ENCODE measurements at regions not wholly inside any gene's neighbourhood (a gene's known extent, or its start where the extent isn't known, plus 50 kb on each side); places are given as distances from the start of the nearest gene placed in this dataset.

DNA sequence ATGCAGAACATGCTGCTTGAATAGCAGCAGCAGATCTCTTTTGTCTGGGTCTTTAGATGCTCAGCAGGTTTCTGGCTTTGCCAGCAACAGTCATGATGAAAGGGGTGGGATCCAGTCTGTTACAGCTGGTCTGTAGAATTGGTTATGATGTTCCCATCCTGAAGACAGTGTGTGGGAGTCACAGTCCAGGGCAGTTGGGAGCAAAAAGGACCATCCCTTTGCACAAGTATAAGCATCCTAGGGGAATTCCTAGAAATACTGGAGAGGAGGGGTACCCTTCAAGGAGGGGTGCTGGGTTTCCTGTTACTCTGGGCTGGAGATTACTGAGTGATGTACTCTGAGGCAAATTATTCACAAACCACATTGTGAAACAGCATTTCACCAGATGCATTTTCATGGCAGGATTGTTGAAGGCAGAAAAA, 119.9 kb upstream of the RND3 start:
- DNase-seq, result no peak

DNA sequence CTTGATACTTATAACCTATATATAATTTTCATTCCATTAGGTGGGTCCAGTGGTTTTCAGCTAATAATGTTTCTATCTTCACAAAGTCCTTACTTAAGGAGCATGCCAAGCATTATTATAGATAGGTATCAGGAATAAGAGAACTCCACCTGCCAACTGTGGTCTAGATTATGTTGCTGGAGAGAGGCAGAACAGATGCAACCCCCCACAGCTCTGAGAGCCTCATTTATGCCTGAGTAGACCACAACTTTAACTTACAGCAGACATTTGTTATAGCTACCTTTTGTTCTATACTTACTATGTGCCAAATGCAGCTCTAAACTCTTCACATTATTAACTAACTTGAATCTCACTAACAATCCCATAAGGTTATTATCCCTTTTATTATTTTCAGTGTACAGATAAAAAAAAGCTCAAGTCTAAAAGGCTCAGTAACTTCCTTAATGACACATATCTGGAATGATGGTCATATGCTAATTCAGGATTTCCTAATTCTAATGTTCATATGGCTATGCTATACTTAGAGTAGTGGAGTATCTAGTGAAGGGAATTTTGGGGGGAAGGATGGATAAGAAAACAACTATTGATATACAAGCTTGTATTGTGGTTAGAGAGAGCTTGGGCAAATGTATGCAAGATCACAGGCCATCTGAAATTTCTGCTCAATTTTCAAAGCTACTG, 119.1 kb upstream of the RND3 start:
- no peak for DNase-seq

DNA sequence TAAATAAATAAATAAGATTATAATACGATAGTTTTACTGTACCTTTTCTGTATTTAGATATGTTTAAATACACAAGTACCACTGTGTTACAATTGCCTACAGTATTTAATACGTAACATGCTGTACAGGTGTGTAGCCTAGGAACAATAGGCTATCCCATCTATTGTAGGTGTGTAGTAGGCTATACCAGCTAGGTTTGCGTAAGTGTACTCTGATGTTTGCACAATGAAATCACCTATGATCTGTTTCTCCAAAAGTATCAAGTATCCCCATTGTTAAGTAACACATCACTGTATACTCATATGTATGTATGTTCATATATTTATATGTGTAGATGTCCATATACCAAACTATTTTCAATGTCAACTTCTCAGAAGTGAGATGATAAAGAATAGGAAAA, 118.2 kb upstream of the RND3 start:
- no peak for DNase-seq

DNA sequence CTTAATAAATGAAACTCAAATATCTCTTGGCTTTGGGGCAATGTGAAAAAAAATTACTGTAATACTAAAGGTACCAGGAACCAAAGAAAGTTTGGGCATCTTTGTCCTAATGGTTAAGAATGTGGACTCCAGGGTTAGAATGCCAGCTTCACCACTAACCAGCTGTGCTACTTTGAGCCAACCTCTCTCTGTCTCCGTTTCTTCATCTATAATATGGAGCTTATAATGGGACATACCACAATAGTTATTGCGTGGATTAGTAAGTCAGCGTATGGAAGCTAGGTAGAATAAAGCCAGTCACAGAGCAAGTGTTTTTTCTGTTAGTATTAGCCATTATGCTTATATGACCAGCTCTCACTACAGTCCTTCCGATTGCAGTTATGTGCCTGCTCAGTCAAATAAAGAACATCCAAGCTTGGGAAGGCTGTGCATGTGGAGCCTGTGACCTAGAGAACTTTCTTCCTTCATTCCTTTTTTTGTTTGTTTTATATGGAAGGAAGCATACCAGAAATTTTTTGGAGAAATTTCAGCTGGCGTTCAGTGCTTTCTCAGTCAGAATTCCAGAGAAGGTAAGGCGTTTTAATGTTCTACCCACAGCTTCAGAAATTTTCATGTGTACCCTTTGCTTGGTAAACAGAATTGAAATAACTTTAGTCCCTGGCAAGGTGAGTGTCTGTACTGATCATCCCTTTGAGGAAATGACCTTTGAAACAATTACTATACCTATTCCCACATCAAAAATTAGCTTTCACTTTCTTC, 114.0 kb upstream of the RND3 start:
- no peak for DNase-seq

DNA sequence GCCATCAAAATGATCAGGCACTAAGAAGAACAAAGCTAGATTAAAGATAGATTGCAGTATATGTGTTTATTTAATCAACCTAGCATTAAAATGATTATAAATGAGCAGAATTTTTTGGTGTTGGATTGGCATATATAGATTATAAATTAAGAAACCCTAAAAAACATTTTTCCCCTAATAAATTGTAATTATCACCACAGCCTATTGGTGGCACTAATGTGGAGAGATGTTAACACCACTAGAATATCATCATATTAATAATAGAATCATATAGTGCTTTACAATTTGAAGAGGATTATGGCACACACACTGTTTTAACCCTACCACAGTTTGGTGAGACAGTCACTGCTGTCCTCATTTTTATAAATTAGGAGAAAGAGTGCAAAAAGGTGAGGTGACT, 112.4 kb upstream of the RND3 start:
- no peak for DNase-seq

DNA sequence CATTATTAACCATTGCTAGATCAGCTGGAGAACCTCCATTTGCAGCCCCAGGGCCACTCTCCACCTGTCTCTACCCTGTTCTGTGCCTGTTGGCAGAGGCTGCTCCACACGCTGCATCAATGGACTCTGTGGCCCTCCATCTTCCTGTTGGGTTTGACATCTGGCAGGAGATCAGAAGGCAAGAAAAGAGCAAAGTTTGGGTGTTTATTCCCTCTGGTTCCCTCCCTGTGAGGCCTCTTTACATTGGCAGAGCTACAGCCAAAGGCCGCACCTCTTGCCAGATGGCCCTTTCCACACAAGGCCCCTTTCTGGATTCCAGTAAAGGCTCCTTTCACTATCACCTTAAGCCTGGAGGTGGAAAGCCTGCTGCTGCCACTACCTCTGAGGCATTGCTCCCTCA, 110.9 kb upstream of the RND3 start:
- no peak for DNase-seq

DNA sequence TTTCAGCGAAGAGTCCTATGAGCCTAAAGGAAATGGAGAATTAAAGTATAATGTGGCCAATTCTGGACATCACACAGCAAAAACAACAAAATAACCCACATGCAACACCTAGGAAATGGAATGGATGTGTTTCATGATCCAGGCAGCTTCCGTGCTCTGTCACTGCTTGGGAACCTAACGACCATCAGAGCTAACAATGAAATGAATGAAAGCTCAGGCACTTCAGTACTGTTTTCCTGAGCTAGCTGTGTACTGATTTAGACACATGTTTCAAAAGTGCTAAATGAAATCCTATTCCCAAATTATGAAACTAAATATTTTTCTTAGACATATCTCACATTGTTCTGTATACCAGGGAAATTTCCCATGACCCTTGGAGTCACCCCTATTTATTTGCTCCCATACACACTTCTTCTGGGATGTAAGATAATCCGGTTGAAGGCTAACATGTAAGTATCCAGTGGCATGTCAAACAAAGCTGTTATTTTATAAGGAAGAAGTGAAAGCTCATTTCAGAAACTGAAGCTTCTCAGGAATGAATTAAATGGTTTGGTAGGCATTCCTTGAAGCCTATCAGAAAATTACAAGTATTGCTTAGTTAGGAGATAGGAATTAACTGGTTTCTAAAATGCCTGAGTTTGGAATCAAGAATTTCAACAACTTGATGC, 108.5 kb upstream of the RND3 start:
- no peak for DNase-seq

DNA sequence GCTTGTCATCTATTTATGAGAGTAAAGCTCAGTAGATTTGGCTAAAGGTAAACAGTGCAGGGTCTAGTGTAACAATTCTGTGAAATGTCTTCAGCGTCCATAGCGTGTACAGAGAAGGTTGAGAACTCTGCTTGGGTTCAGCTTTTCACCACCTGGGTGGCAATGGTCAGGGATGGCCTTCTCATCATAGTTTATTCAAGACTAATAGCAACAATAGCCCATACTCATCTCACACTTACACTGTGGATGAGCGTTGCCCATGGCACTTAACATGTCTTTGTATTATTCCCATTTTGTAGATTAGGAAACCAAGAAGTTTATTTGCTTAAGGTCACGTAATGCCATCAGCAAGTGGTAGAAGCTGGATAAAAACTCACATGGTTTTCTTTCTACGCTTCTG, 106.8 kb upstream of the RND3 start:
- no peak for DNase-seq

DNA sequence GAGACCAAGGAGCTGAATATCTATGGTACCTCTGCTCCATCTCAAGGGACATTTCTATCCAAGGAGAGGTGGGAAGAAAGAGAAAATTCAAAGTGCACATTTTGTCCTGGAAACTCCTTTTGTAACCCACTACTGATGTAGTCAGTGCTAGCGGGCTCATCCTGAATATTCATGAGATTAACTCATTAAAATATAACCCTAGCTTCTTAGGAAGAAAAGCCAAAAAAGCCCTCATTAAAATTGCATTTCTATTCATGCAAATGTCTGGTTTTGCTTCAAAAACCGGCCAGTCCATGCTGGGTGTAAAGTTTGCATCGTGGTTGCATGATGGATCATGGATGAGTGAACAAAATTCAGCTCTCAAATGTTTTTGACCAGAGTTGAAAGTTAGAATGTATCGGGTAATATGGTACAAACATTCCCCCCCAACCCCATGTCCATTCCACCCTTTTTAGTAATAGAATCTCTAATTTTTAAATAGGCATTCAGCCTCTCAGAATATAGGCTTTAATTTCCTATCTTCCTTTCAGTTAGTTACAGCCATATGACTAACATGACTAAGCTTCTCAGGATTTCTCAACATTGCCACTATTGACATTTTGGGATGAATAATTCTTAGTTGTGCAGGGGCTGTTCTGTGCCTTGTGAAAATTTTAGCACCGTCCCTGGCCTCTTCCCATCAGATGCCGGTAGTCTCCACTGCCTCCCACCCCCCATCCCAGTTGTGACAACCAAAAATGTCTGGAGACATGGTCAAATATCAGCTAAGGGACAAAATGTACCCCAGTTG, 104.2 kb upstream of the RND3 start:
- DNase-seq, result no peak

DNA sequence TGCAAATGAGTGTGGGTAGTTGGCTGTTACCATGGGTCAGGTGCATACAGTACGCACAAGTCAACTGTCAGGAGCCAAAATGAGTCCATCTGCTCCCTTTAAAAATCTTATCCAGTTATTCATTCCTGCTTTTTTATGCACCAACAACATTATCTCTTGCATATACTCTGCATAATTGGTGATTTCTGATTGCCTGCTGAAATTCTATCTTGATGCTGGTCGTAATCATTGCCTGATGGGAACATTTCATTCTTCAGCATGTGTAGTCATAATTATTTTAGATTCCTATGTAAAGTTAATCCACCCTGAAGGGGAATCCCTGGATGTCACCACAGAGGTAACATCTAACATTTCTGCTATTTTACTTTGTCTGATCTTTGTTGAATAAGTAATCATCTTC, 102.2 kb upstream of the RND3 start:
- DNase-seq, result no peak

DNA sequence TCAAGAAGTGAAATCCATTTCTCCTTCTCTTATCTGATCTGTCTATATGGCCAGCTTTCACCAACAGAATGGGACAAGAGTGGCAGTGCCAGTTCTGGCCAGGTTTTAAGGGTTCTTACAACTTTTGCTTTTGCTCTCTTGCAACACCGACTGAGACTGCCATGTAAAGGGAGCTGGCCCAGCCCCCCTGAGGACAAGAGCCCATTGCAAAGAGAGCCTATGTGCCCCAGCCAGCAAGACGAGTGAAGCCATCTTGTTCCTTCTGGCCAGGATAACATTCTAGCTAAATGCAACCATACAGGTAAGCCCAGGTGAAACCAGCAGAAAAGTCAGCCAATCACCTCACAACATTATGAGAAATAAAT, 101.0 kb upstream of the RND3 start:
- no peak for DNase-seq

DNA sequence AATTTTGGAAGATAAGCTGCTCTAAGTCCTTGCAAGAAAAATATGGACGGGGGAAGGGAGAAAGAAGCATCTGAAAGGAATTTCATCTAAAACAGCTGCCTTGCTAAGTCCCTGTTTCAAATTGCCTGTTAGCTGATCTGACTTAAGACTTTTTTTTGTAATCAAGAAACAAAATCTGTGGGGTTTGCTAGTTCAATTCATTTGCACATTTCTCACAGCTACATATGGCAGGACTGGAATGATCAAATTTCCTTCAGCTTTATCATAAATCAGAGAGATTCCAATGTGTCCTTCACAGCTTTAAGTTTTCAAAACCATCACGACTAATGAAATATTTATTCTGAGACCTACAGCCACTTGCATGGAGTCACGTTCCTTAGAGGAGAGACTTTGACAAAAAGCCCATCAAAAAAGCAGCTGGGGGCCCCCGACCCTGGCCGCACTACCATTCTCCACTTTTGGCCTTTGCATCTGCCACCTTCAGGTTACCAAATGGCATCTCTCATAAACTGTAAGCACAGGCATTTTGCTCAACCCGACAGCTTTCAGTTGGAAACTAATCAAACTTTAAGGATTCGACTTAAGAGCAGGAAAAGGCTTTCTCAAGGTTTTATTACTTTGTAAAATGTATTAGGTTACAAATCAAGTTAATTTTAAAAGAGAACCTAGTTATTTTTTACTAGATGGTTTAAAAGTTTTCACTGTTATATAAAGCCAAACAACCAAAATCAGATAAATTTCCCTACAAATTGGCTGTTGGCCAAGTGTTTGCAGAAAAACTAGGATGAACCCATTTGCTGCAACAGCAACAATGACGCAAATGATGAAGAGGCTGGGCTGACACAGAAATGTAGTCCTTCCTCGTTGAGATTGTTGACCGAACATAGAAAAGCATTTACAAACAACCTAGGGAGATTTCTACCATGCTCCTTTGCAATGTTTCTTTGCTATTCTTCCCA, 100.4 kb upstream of the RND3 start:
- DNase-seq, result no peak

DNA sequence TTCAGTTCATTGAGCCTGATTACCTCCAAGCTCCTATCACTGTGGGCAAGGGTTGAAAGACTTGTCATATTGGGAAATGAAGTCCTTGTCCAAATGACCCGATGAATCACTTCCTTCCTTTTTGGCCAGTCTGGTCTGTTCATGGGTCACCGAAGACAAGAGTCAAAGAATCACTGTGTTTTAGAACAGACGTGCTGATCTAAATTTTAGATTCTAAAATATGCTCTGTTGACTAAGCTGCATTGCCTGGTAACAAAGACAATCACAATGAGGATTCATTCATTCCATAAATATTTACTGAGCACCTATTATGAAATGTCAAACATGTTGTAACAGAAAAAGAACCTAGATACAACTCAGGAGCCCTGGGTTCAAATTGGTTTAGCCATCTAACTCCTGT, 99.4 kb upstream of the RND3 start:
- no peak for DNase-seq

DNA sequence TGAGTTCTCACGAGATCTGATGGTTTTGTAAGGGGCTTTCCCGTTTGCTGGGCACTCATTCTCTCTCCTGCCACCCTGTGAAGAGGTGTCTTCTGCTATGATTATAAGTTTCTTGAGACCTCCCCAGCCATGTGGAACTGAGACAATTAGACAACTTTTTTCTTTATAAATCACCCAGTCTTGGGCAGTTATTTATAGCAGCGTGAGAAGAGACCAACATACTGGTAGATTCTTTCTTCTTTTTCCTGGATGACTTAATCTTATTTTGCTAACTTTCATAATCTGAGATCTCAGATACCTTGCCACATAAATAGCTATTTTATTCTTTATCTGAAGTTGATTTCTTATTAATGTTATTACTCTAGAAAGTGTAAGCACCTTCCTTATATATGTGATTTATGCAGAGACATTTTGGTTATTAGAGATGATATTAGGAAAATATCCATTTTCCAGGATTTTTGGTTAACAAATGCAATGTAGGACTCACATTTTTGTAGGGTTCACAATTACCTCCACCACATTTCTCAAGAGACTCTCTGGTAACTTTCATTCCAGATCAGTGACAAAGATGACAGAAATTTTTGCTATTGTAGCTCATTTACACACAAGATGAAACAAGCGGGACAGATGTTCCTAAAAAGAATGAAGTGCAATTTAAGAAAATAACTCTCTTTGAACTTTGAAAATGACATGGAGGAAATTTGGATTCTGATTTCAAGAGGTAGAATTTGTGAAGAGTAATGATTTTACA, 97.9 kb upstream of the RND3 start:
- no peak for DNase-seq

DNA sequence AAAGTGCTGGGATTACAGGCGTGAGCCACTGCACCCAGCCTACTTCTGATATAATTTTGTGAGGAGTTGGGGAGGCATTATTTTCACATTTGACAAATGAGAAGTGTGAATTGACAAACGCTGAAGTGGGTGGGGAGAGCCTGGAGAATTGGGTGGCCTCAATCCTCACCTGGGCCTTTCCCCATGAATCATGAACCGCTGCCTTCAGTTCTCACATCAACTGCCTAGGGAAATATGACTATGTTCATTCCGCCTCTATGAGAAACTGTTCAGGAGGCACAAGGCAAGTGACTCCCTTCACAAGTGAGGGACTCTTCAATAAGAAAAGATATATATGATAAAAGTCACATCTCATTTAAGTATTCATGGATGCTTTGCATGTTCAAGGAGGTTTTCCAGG, 96.6 kb upstream of the RND3 start:
- no peak for DNase-seq

DNA sequence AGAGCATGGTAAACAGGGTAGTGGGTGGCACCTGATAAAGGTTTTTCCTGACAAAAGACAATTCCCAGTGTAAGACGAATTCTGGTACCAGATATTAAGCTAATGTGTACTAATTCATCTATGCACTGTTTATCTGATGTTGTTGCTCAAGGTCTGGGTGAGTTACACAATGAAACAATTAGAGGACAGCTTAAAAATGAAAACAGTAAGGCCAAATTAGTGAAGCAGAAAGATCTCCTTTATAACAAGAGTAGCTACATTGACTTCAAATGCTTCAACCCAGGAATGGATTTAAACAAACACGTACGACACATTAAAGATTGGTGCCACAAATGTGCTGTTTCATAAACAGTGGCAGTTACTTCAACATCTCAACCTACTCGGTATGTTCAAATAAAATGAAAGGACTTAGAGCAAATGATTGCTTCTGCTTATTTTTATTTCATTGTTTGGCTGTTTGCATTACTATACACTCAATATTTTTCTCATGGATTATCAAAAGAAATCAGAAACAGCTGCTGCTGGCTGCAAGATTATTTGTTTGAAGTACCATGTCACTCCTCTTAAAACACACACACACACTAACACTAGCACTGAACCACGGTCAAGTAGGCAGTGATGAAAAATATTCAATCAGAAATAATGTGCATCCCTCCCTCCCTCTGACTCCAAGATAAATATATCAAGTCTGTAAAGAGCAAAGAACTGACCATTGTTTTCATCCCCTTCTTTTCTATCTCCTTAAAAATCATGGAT, 94.4 kb upstream of the RND3 start:
- no peak for DNase-seq

DNA sequence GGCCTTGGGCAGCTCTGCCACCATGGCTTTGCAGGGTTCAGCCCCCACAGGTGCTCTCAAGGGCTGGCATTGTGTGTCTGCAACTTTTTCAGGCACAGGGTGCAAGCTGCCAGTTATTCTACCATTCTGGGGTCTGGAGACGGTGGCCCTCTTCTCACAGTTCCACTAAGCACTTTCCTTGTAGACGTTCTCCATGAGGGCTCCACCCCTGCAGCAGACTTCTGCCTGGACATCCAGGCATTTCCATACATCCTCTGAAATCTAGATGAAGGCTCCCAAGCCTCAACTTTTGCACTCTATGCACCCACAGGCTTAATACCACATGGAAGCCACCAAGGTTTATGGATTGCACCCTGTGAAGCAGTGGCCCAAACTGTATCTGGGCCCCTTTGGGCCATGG, 91.0 kb upstream of the RND3 start:
- no peak for DNase-seq

DNA sequence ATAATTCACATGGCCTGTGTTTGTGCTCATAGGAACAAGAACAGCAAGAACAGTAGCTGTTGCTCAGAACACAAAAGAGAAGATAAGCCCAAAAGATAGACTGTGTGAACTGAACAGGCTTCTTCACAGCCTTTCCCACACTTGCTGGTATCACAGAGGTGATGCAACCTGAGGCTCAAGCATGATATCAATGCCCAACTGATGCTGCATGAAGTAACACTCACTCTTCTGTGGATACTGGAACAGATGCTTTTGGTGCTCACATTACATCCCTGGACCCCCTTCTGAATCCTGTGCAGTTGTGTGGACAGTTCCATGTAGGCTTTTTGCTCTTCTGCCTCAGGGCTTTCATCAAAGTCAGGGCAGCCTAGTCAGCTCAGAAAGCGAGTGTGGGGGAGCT, 88.4 kb upstream of the RND3 start:
- no peak for DNase-seq

DNA sequence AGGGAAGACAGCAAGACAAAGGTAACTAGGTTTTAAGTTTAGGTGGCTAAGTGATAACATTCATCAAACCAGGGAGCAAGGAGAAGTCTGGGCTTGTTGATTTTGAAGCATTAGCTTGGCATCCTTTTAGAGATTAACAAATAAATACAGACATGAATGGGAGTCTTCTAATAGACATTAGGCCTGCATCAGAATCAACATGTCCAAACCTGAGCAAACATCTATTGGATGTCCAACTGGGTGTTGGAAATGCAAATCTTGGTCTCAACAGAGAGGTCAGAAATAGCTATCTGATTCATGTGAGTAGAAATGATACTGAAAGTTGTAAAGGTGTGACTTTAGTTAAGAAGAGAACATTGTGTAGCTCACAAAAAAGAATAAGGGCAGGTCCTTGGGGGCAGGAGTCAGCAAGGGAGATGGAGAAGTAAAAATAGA, 85.5 kb upstream of the RND3 start:
- DNase-seq, result no peak

DNA sequence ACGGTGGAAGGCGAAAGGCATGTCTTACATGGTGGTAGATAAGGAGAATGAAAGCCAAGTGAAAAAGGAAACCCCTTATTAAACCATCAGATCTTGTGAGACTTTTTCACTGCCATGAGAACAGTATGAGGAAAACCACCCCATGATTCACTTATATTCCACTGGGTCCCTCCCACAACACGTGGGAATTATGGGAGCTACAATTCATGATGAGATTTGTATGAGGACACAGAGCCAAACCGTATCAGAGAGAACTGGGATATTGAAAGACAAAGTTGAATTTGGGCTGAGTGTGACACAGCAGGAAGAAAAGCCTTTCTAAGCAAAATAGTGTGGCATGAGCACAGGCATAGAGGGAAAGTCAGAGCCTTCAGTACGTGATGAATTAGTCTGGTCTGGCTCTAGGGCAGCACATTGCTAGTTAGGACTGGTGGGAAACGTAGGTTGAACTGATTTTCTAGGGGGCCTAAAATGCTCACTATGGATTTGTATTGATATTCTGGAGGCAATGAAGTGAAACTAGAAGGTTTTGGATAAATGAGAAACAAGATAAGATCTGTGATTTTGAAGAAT, 84.8 kb upstream of the RND3 start:
- peak; percentile 4 for DNase-seq

All from OCI-M1 (cell line).